T-helper 22 cell (primary cell): ENCODE measurements at regions not wholly inside any gene's neighbourhood (a gene's known extent, or its start where the extent isn't known, plus 50 kb on each side); places are given as distances from the start of the nearest gene placed in this dataset.

Experiments used
- DNase-seq: peaks from one replicate; pipeline ENCODE4 v3.0.0-alpha.2; 2020; ENCODE audit warnings: low read depth

GRCh38 chr20:1711826-1712601 lies 54.4 kb upstream of the SIRPG start:
- no peak for DNase-seq

- no peak for DNase-seq
Observed at GRCh38 chr20:1711266-1711665, 53.7 kb upstream of the SIRPG start.

- DNase-seq, result no peak
Observed at GRCh38 chr20:1710484-1710883, 52.9 kb upstream of the SIRPG start.

- no peak for DNase-seq
Observed at GRCh38 chr20:1707588-1708449, 50.2 kb upstream of the SIRPG start.
